Fibroblast of the aortic adventitia (primary cell): ENCODE measurements at regions not wholly inside any gene's neighbourhood (a gene's known extent, or its start where the extent isn't known, plus 50 kb on each side); places are given as distances from the start of the nearest gene placed in this dataset.
A peak's percentile ranks its signal among the peaks of the same experiment; 100 is the strongest.

ENCODE experiments used
- DNase-seq: peaks from one replicate; pipeline ENCODE4 v3.0.0-alpha.2; 2010; ENCODE audit warnings: low read depth
- H3K4me3 ChIP-seq: 2 replicates; pipeline ENCODE4 v1.5.1; 2011; ENCODE audit warnings: low read depth, mild to moderate bottlenecking, control low read depth, low read length, moderate library complexity
- TF ChIP-seq, protein P1 (sequence below): IDR thresholded peaks from 2 replicates; pipeline ENCODE4 v1.5.1; 2011; ENCODE audit warnings: mild to moderate bottlenecking, low read length, control low read depth, inconsistent platforms; ENCODE audit not compliant: insufficient read depth

- no peak overlapping the region for H3K4me3 ChIP-seq
- no peak for DNase-seq
- TF ChIP-seq, protein P1, sequence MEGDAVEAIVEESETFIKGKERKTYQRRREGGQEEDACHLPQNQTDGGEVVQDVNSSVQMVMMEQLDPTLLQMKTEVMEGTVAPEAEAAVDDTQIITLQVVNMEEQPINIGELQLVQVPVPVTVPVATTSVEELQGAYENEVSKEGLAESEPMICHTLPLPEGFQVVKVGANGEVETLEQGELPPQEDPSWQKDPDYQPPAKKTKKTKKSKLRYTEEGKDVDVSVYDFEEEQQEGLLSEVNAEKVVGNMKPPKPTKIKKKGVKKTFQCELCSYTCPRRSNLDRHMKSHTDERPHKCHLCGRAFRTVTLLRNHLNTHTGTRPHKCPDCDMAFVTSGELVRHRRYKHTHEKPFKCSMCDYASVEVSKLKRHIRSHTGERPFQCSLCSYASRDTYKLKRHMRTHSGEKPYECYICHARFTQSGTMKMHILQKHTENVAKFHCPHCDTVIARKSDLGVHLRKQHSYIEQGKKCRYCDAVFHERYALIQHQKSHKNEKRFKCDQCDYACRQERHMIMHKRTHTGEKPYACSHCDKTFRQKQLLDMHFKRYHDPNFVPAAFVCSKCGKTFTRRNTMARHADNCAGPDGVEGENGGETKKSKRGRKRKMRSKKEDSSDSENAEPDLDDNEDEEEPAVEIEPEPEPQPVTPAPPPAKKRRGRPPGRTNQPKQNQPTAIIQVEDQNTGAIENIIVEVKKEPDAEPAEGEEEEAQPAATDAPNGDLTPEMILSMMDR, result no peak
Measured at GRCh38 chr1:242836423-242836822, 311.9 kb upstream of the PLD5 start.

- no peak for DNase-seq
- TF ChIP-seq, protein P1, result no peak
Measured at GRCh38 chr1:242828828-242829227, 304.3 kb upstream of the PLD5 start.

GRCh38 chr1:242828199-242828598 is 303.7 kb upstream of the PLD5 start:
- H3K4me3 ChIP-seq, result no peak overlapping the region
- TF ChIP-seq, protein P1, result no peak
- no peak for DNase-seq

More at GRCh38 chr1:242828828-242829227, 304.3 kb upstream of the PLD5 start:
- H3K4me3 ChIP-seq, result no peak overlapping the region

GRCh38 chr1:242827538-242827937 is 303.0 kb upstream of the PLD5 start:
- no peak for DNase-seq
- no peak overlapping the region for H3K4me3 ChIP-seq
- TF ChIP-seq, protein P1, result no peak

GRCh38 chr1:242826701-242827336 is 302.3 kb upstream of the PLD5 start:
- TF ChIP-seq, protein P1, result no peak
- H3K4me3 ChIP-seq, result no peak overlapping the region
- DNase-seq, result peak; percentile 3

GRCh38 chr1:242824435-242824834 is 299.9 kb upstream of the PLD5 start:
- H3K4me3 ChIP-seq, result no peak overlapping the region
- DNase-seq, result peak; percentile 15
- TF ChIP-seq, protein P1, result no peak

DNA sequence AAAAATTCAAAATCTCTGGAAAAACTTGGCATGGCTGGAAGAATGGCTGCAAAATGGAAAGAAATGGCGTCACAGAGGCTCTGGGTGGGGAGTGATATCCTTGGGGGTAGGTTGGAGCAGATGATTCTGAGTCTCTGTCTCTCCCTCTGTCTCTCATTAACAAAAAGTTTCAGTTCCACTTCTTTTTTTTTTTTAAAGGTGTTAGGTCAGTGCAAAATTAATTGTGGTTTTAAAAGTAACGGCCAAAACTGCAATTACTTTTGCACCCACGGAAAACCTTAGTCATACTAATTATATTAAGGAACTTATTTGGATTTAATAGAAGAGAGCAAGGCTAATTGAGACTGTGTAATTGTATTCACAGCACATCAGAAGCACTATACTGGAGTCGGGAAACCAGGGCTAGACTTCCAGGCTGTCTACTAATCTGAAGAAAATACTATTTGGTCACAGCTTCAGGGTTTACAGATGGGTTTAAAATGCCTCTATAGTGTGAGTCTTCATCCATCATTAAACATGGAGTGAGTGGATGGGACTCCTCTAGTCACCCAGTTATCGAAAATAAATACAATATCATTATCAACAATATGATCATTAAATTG is 289.1 kb upstream of the PLD5 start:
- no peak for DNase-seq
- no peak overlapping the region for H3K4me3 ChIP-seq
- TF ChIP-seq, protein P1, result no peak
